Keratinocyte (primary cell): ENCODE measurements at regions not wholly inside any gene's neighbourhood (a gene's known extent, or its start where the extent isn't known, plus 50 kb on each side); places are given as distances from the start of the nearest gene placed in this dataset.

Experiments used
- DNase-seq: peaks from one replicate; pipeline ENCODE4 v3.0.0-alpha.2; 2011; ENCODE audit warnings: low read depth, missing footprints, low spot score
- FAIRE-seq: peaks from 2 replicates; lab custom pipeline; 2011; peaks lifted over from hg19 to GRCh38; lab: Jason Lieb, UNC
- H2AFZ ChIP-seq: 2 replicates; pipeline ENCODE4 v1.6.0; 2012; ENCODE audit warnings: low read length, control low read depth, inconsistent platforms; ENCODE audit not compliant: control insufficient read depth
- H3K27ac ChIP-seq: 2 replicates; pipeline ENCODE4 v1.5.1; 2011; ENCODE audit warnings: low read length; ENCODE audit not compliant: control insufficient read depth, insufficient read depth
- H3K27me3 ChIP-seq: 3 replicates; pipeline ENCODE4 v1.6.0; 2011; ENCODE audit warnings: low read length; ENCODE audit not compliant: control insufficient read depth, insufficient read depth; ENCODE audit errors: extremely low read depth
- H3K36me3 ChIP-seq, 2 experiments: 2 replicates in 1 of 2; 3 replicates in 1 of 2; pipeline ENCODE4 v1.5.1; 2011; ENCODE audit warnings: low read length in 2 of 2, mild to moderate bottlenecking in 1 of 2; ENCODE audit not compliant: control insufficient read depth in 2 of 2, insufficient read depth in 2 of 2; ENCODE audit errors: extremely low read depth in 1 of 2
- H3K4me1 ChIP-seq: 3 replicates; pipeline ENCODE4 v1.5.1; 2011; ENCODE audit warnings: low read length; ENCODE audit not compliant: control insufficient read depth, insufficient read depth; ENCODE audit errors: extremely low read depth
- H3K4me2 ChIP-seq: 3 replicates; pipeline ENCODE4 v1.6.0; 2011; ENCODE audit warnings: low read depth, low read length; ENCODE audit not compliant: control insufficient read depth, insufficient read depth; ENCODE audit errors: extremely low read depth
- H3K4me3 ChIP-seq, 3 experiments: fragments of 200-600 bp in 1 of 3; sonication (generic) in 1 of 3; 2 replicates in 2 of 3; 3 replicates in 1 of 3; pipeline ENCODE4 v1.5.1; 2011 to 2016; ENCODE audit warnings: low read length in 3 of 3, mild to moderate bottlenecking in 3 of 3, control low read depth in 2 of 3, inconsistent platforms in 1 of 3, low read depth in 1 of 3, mixed read lengths in 1 of 3, mixed run types in 1 of 3, moderate library complexity in 1 of 3; ENCODE audit not compliant: control insufficient read depth in 2 of 3, insufficient read depth in 2 of 3; ENCODE audit errors: extremely low read depth in 1 of 3
- H3K79me2 ChIP-seq: 2 replicates; pipeline ENCODE4 v1.6.0; 2012; ENCODE audit warnings: low read length; ENCODE audit not compliant: control insufficient read depth, insufficient read depth
- H3K9ac ChIP-seq: 3 replicates; pipeline ENCODE4 v1.6.0; 2011; ENCODE audit warnings: low read length; ENCODE audit not compliant: control insufficient read depth, insufficient read depth; ENCODE audit errors: extremely low read depth
- H3K9me1 ChIP-seq: 3 replicates; pipeline ENCODE4 v1.6.0; 2011; ENCODE audit warnings: low read length; ENCODE audit not compliant: control insufficient read depth, insufficient read depth; ENCODE audit errors: extremely low read depth
- H3K9me3 ChIP-seq: 2 replicates; pipeline ENCODE4 v1.5.1; 2012; ENCODE audit warnings: low read depth, low read length; ENCODE audit not compliant: control insufficient read depth
- H4K20me1 ChIP-seq: 3 replicates; pipeline ENCODE4 v1.6.0; 2011; ENCODE audit warnings: low read length; ENCODE audit not compliant: control insufficient read depth, insufficient read depth; ENCODE audit errors: extremely low read depth
- CTCF ChIP-seq, 3 experiments: IDR thresholded peaks in 1 of 3; conservative IDR thresholded peaks in 1 of 3; optimal IDR thresholded peaks in 1 of 3; 2 replicates in 2 of 3; 3 replicates in 1 of 3; pipeline versions ENCODE3 to v1.5.1; 2011; ENCODE audit warnings: low read length in 3 of 3, mild to moderate bottlenecking in 3 of 3, moderate library complexity in 2 of 3, control low read depth in 1 of 3, inconsistent platforms in 1 of 3; ENCODE audit not compliant: insufficient read depth in 2 of 3; ENCODE audit errors: extremely low read depth in 1 of 3
- EZH2 ChIP-seq: IDR thresholded peaks from one replicate; pipeline ENCODE4 v1.6.1; 2012; ENCODE audit warnings: inconsistent platforms, mild to moderate bottlenecking, low read length, moderate library complexity
- dilution Hi-C: fragments of 300-500 bp; cut with MboI; formaldehyde crosslinking; loops from one replicate; pipeline ENCODE4 v1.7.0; 2020; ENCODE audit warnings: low sequenced_read_pairs; ENCODE audit not compliant: extremely low pct_ligation_motif_present

GRCh38 chr13:66111628-66112027 is 1118.5 kb downstream of the PCDH9 start:
- dilution Hi-C loops = no loop called here
- Histone ChIP-seq H2AFZ (no peak overlapping the region), H3K9me3 (no peaks in the 10 kb centered on the region), H4K20me1 (no peaks in the 10 kb centered on the region), H3K9ac (no peak overlapping the region), H3K9me1 (no peaks in the 10 kb centered on the region), H3K4me1 (no peaks in the 10 kb centered on the region), H3K27ac (no peak overlapping the region), H3K4me2 (no peak overlapping the region), H3K36me3 (no peaks in the 10 kb centered on the region), H3K27me3 (no peaks in the 10 kb centered on the region), H3K4me3 (no peak overlapping the region), H3K79me2 (no peaks in the 10 kb centered on the region)
- no peak for DNase-seq
- no peak for FAIRE-seq
- no peak for TF ChIP-seq EZH2
- no peak for TF ChIP-seq CTCF (optimal IDR thresholded peaks at IDR 0.05 in 1 of 3, IDR thresholded peaks at IDR 0.05 in 1 of 3, conservative IDR thresholded peaks at IDR 0.05 in 1 of 3; ENCODE audit: extremely low read depth in 1 of 3, insufficient read depth in 2 of 3, low read length in 3 of 3)

- no peak overlapping the region for H2AFZ ChIP-seq
- no peaks in the 10 kb centered on the region for H3K36me3 ChIP-seq
- no peaks in the 10 kb centered on the region for H4K20me1 ChIP-seq
- no peaks in the 10 kb centered on the region for H3K9me1 ChIP-seq
- no peak for TF ChIP-seq EZH2
- TF ChIP-seq CTCF (optimal IDR thresholded peaks at IDR 0.05 in 1 of 3, IDR thresholded peaks at IDR 0.05 in 1 of 3, conservative IDR thresholded peaks at IDR 0.05 in 1 of 3; ENCODE audit: extremely low read depth in 1 of 3, insufficient read depth in 2 of 3, low read length in 3 of 3) = no peak
- H3K4me1 ChIP-seq = no peaks in the 10 kb centered on the region
- H3K4me2 ChIP-seq = no peak overlapping the region
- dilution Hi-C loops = no loop called here
- H3K9ac ChIP-seq = no peak overlapping the region
- no peak overlapping the region for H3K27ac ChIP-seq
- H3K9me3 ChIP-seq = no peaks in the 10 kb centered on the region
- H3K4me3 ChIP-seq = no peak overlapping the region
- FAIRE-seq (no peak), DNase-seq (no peak)
- no peaks in the 10 kb centered on the region for H3K79me2 ChIP-seq
- H3K27me3 ChIP-seq = no peaks in the 10 kb centered on the region
Measured at GRCh38 chr13:66106246-66106645, 1123.9 kb downstream of the PCDH9 start.
